GM19324 (cell line): ENCODE measurements at regions not wholly inside any gene's neighbourhood (a gene's known extent, or its start where the extent isn't known, plus 50 kb on each side); places are given as distances from the start of the nearest gene placed in this dataset.
"Not testable (repeated sequence)": the region's sequence is repeated elsewhere in the genome, so short reads cannot be mapped to it uniquely, and the experiment has no call there.

Source experiments
- ATAC-seq: cut with Tn5 transposase; IDR thresholded peaks from one replicate; pipeline ENCODE4 v1.9.1; 2021; ENCODE audit warnings: mild to moderate bottlenecking, moderate library complexity; ENCODE audit not compliant: unreplicated experiment, low FRiP score

GRCh38 chr12:60230056-60230455 is 634.2 kb downstream of the SLC16A7 start:
- ATAC-seq: no peak

- no peak for ATAC-seq
These were observed 635.5 kb downstream of the SLC16A7 start for GRCh38 chr12:60231303-60231702.

GRCh38 chr12:60231976-60232907 is 636.4 kb downstream of the SLC16A7 start:
- no peak for ATAC-seq

DNA sequence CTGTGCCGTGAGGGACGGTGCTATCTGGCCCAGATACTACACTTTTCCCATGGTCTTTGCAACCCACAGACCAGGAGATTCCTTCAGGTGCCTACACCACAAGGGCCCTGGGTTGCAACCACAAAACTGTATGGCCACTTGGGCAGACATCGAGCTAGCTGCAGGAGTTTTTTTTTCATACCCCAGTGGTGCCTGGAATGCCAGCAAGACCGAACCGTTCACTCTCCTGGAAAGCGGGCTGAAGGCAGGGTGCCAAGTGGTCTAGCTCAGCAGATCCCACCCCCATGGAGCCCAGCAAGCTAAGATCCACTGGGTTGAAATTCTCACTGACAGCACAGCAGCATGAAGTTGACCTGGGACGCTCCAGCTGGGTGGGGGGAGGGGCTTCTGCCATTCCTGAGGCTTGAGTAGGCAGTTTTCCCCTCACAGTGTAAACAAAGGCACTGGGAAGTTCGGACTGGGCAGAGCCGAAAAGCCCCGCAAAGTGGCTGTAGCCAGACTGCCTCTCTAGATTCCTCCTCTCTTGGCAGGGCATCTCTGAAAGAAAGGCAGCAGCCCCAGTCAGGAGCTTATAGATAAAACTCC is 638.9 kb downstream of the SLC16A7 start:
- ATAC-seq: not testable (repeated sequence)

DNA sequence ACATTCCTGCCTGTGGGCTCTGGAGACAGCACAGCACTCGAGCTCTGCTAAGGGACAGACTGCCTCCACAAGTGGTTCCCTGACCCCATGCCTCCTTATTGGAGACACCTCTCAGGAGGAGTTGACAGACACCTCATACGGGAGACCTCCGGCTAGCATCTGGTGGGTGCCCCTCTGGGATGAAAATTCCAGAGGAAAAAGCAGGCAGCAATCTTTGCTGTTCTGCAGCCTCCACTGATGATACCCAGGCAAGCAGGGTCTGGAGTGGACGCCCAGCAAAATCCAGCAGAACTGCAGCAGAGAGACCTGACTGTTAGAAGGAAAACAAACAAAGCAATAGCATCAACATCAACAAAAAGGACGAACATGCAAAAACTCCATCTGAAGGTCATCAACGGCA is 639.4 kb downstream of the SLC16A7 start:
- no peak for ATAC-seq

GRCh38 chr12:60236416-60236815 is 640.6 kb downstream of the SLC16A7 start:
- not testable (repeated sequence) for ATAC-seq

DNA sequence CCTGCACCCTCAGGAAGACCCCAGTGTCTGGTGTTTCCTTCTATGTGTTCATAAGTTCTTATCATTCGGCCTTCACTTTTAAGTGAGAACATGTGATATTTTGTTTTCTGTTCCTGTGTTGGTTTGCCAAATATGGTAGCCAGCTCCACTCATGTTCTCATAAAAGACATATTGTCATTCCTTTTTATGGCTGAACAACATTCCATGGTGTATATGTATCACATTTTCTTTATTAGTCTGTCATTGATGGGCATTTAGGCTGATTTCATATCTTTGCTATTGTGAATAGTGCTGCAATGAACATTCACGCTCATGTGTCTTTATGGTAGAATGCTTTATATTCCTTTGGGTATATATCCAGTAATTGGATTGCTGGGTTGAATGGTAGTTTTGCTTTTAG is 645.1 kb downstream of the SLC16A7 start:
- ATAC-seq: no peak

GRCh38 chr12:60251091-60251490 is 655.3 kb downstream of the SLC16A7 start:
- ATAC-seq: no peak

- ATAC-seq: no peak
These were observed 656.7 kb downstream of the SLC16A7 start for GRCh38 chr12:60252359-60253096.

DNA sequence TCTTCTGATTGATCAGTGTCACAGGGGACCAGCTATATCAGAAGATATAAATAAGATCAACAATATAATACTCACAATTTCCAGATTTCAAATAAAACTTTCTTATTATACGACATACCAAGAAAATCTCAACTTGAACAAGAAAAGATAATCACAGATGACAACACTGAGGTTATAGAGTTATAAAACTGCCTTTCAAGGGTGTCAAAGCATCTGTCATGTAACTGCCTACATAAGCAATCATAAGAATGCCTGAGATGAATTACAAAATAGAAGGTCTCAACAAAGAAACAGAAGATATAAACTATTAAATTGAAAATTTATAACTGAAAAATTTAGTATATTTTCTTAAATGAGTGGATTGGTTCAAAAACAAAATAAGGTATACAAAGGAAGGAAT is 659.2 kb downstream of the SLC16A7 start:
- ATAC-seq: no peak

DNA sequence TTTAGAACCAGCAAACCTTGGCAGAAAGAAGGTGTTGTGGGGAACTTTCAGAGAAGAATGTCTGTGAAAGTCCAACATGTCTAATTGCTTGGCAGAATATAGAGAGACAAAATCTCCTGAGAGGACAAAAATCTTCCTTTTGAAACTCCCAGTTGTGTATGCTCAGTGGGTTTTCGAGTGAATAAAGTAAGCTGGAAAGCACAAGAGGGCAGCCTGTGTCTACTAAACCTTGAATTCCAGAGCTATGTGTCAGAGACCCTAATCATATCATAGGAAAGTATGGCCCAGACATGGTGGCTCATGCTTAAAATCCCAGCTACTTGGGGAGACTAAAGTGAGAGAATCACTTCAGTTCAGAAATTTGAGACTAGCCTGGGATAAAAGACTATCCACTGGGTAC is 661.2 kb downstream of the SLC16A7 start:
- no peak for ATAC-seq

GRCh38 chr12:60259225-60259624 is 663.4 kb downstream of the SLC16A7 start:
- ATAC-seq: no peak

- no peak for ATAC-seq
These were observed 666.5 kb downstream of the SLC16A7 start for GRCh38 chr12:60262378-60262777.

GRCh38 chr12:60263161-60263560 is 667.3 kb downstream of the SLC16A7 start:
- ATAC-seq: no peak

DNA sequence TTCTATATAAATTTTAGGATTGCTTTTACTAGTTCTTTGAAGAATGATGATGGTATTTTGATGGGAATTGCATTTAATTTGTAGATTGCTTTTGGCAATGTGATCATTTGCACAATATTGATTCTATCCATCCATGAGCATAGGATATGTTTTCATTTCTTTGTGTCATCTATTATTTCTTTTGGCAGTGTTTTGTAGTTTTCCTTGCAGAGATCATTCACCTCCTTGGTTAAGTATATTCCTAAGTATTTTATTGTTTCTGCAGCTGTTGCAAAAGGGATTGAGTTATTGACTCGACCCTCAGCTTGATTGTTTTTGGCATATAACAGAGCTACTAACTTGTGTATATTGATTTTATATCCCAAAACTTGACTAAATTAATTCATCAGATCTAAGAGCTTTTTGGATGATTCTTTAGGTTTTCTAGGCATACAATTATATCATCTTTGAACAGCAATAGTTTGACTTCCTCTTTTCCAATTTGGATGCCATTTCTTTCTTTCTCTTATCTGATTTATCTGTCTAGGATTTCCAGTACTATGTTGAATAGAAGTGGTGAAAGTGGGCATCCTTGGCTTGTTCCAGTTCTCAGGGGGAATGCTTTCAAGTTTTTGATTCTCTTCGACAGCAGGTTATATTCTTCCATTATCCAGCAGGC is 668.1 kb downstream of the SLC16A7 start:
- no peak for ATAC-seq

- ATAC-seq: no peak
These were observed 669.9 kb downstream of the SLC16A7 start for GRCh38 chr12:60265741-60266140.

DNA sequence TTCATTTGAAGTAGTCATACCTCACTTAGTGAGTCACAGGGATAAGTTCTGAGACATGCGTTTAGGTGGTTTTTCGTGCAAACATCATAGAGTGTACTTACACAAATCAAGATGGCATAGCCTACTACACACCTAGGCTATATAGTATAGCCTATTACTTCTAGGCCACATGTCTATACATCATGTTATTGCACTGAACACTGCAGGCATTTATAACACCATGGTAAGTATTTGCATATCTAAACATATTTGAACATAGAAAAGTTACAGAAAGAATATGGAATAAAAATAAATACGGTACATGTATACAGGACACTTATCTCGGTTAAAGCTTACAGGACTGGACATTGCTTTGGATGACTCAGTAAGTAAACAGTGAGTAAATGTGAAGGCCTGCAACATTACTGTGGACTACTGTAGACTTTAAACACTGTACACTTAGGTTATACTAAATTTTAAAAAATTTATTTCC is 670.6 kb downstream of the SLC16A7 start:
- no peak for ATAC-seq

GRCh38 chr12:60269611-60270269 is 673.9 kb downstream of the SLC16A7 start:
- no peak for ATAC-seq

- ATAC-seq: no peak
These were observed 676.0 kb downstream of the SLC16A7 start for GRCh38 chr12:60271816-60272215.

GRCh38 chr12:60278209-60278608 is 682.4 kb downstream of the SLC16A7 start:
- ATAC-seq: no peak
